Bronchial epithelial cell (primary cell): ENCODE measurements at regions not wholly inside any gene's neighbourhood (a gene's known extent, or its start where the extent isn't known, plus 50 kb on each side); places are given as distances from the start of the nearest gene placed in this dataset.
A peak's percentile ranks its signal among the peaks of the same experiment; 100 is the strongest.

ENCODE experiments used
- DNase-seq: peaks from one replicate; pipeline ENCODE4 v3.0.0-alpha.2; 2010; ENCODE audit warnings: low read depth
- FAIRE-seq: peaks from 2 replicates; lab custom pipeline; 2011; peaks lifted over from hg19 to GRCh38; lab: Jason Lieb, UNC
- H3K27me3 ChIP-seq: 2 replicates; pipeline ENCODE4 v1.5.1; 2011; ENCODE audit warnings: low read length; ENCODE audit not compliant: control insufficient read depth, insufficient read depth
- H3K36me3 ChIP-seq: 2 replicates; pipeline ENCODE4 v1.5.1; 2011; ENCODE audit warnings: low read length; ENCODE audit not compliant: control insufficient read depth, insufficient read depth
- H3K4me3 ChIP-seq: 2 replicates; pipeline ENCODE4 v1.5.1; 2011; ENCODE audit warnings: mild to moderate bottlenecking, low read depth, low read length, control low read depth
- TF ChIP-seq, protein P1 (sequence below): IDR thresholded peaks from 2 replicates; pipeline ENCODE4 v1.5.1; 2011; ENCODE audit warnings: mild to moderate bottlenecking, moderate library complexity, low read length, control low read depth, inconsistent platforms; ENCODE audit not compliant: insufficient read depth, severe bottlenecking

DNA sequence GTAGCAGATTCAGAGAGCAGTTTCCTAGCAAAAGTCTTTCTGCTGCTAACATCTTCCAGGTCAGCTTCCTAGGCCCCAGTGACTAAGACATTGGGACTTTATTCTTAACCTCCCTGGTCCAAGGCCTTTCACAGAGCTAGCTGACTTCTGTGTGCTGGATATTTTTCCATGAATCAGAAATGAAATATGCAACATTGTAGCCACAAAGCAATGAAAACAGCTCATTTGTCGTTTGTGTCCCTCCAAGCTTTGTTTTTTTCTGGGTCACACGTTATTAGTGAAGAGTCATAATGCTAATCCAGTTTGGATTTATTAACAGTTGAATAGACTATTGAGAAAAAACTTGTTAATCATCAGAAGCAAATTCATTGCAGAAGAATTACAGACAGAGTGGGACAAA is 82.4 kb downstream of the ARF6 start:
- H3K4me3 ChIP-seq = no peak overlapping the region
- TF ChIP-seq, protein P1, sequence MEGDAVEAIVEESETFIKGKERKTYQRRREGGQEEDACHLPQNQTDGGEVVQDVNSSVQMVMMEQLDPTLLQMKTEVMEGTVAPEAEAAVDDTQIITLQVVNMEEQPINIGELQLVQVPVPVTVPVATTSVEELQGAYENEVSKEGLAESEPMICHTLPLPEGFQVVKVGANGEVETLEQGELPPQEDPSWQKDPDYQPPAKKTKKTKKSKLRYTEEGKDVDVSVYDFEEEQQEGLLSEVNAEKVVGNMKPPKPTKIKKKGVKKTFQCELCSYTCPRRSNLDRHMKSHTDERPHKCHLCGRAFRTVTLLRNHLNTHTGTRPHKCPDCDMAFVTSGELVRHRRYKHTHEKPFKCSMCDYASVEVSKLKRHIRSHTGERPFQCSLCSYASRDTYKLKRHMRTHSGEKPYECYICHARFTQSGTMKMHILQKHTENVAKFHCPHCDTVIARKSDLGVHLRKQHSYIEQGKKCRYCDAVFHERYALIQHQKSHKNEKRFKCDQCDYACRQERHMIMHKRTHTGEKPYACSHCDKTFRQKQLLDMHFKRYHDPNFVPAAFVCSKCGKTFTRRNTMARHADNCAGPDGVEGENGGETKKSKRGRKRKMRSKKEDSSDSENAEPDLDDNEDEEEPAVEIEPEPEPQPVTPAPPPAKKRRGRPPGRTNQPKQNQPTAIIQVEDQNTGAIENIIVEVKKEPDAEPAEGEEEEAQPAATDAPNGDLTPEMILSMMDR = no peak
- peak; percentile 74 for DNase-seq
- H3K27me3 ChIP-seq = no peaks in the 10 kb centered on the region
- no peak for FAIRE-seq
- no peaks in the 10 kb centered on the region for H3K36me3 ChIP-seq

DNA sequence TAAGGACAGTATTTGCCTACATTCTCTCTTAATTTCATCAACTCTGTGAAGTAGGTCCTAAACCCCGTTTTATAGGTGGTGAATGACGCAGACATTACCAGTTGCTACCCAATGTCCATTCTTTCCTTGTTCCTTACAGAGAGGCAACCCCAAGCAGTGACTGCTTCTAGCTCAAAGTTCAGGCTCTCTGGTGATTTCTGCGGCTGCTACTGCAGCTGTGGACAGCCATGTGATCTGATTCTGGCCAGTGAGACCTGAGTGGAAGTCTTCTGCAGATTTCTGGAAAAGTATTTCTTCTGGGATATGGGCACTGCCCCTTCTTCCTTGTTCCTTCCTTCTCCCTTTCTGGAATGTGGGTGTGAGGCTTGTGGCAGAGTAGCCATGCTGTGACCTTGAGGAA is 82.9 kb downstream of the ARF6 start:
- no peaks in the 10 kb centered on the region for H3K27me3 ChIP-seq
- DNase-seq (no peak), FAIRE-seq (no peak)
- TF ChIP-seq, protein P1 = no peak
- no peaks in the 10 kb centered on the region for H3K36me3 ChIP-seq
- H3K4me3 ChIP-seq = no peak overlapping the region

DNA sequence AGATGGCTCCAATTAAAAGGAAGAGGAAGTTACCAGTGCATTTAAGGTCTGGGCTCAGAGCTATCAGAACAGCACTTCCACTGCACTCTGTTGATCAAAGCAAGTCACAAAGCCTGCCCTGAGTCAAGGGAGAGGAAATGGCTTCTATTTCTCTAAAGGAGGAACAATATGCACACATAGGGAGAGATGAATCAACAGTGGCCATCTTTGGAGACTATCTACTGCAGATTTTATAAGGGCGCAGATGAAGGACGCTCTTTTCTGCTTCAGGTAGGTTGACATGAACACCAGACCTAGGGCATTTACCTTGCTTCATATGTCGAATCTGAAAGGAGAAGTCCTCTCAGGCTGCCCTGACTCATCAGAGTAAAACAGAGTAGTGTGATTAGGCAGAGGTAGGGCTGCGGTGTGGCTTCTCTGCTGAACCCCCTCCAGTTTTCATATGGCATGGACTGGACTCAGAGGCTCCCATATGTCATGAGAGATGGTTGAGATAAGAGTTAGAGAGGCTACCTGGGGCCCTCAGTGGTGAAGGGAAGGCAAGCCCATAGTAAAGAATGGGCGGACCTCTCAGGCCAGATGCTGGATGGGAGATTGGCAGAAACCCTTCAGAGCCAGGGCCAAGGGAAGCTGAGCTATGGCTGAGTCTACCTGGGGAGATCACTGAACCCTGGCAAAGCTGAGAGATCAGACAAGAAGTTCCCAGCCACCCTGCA is 84.4 kb downstream of the ARF6 start:
- Histone ChIP-seq H3K4me3 (no peak overlapping the region), H3K36me3 (no peaks in the 10 kb centered on the region), H3K27me3 (no peaks in the 10 kb centered on the region)
- FAIRE-seq (no peak), DNase-seq (no peak)
- TF ChIP-seq, protein P1 = no peak

DNA sequence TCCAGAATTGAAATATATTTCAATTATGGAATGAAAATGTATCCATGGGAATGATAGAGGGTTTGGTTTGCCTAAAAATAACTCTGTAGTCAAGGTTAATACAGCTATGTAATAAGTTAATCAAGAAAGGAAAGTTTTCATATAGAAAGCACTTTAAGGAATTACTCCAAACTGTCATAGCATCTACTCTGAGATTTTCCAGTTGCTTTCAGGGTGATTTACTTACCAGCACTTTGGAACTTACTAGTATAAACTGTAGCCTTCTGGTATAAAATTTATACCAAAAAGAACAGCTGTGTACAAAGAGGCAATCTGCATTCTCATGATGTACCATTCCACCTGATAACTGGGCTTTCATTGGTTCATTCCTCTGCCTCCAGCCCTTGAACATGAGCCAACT is 87.1 kb downstream of the ARF6 start:
- TF ChIP-seq, protein P1 = no peak
- no peaks in the 10 kb centered on the region for H3K36me3 ChIP-seq
- no peak for FAIRE-seq

DNA sequence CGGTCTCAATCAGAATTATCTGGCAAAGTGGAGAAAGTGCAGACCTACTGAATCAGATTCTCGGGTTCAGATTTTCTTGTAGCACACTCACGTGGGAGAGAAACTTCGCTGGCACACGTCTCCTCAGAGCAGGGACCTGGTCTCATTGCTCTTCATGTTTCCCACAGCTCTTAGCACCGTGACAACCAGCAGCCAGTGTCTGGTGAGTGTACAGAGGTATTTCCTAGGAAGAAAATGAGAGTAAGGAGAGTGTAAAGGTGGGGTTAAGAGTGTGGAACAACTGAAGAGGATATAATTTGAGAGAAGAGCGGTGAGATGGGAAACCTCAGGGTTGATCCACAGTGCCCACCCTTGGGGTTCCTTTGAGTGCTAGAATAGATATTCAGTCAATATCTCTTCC is 89.2 kb downstream of the ARF6 start:
- no peak for FAIRE-seq
- H3K4me3 ChIP-seq = no peak overlapping the region
- TF ChIP-seq, protein P1 = no peak
- no peaks in the 10 kb centered on the region for H3K36me3 ChIP-seq
- H3K27me3 ChIP-seq = no peaks in the 10 kb centered on the region
- no peak for DNase-seq

More for the DNA sequence above, 87.1 kb downstream of the ARF6 start:
- no peaks in the 10 kb centered on the region for H3K27me3 ChIP-seq
- H3K4me3 ChIP-seq = no peak overlapping the region
- no peak for DNase-seq

DNA sequence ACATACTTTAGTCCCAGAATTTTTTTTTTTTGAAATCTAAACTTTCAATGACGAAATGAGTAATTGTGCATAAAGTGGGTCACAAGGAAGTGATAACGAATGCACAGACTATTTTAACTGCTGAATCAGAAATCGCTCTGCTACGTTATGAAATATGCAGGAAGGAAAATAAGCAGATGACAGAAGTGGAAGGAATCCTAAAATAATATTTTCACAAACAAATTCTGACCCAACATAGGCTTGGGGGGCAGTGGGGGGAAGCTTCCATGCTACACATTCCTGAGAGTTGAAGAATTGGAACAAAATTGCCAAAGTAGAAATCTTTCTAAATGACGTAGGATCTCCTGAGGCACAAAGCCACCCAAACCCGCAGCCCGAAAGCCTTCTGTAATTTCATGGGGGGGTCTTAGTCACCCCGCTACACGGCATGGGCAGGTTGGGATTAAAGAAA is 89.6 kb downstream of the ARF6 start:
- FAIRE-seq (no peak), DNase-seq (peak; percentile 68)
- Histone ChIP-seq H3K27me3 (no peaks in the 10 kb centered on the region), H3K4me3 (no peak overlapping the region), H3K36me3 (no peaks in the 10 kb centered on the region)
- TF ChIP-seq, protein P1 = no peak
